Endodermal cell (in vitro differentiated cells): ENCODE measurements at regions not wholly inside any gene's neighbourhood (a gene's known extent, or its start where the extent isn't known, plus 50 kb on each side); places are given as distances from the start of the nearest gene placed in this dataset.
"Not testable (repeated sequence)": the region's sequence is repeated elsewhere in the genome, so short reads cannot be mapped to it uniquely, and the experiment has no call there.

ENCODE experiments used
- DNase-seq: peaks from one replicate; pipeline ENCODE4 v3.0.0-alpha.2; 2017
- H3K27ac ChIP-seq: 2 replicates; pipeline ENCODE4 v1.5.1; 2013; ENCODE audit warnings: mild to moderate bottlenecking, low read depth, low read length, moderate library complexity
- H3K27me3 ChIP-seq: 2 replicates; pipeline ENCODE4 v1.6.1; 2013; ENCODE audit warnings: mild to moderate bottlenecking, low read length, moderate library complexity; ENCODE audit not compliant: insufficient read depth, control insufficient read depth, poor library complexity, severe bottlenecking
- H3K36me3 ChIP-seq: 2 replicates; pipeline ENCODE4 v1.7.0; 2013; ENCODE audit warnings: mild to moderate bottlenecking, low read length, moderate library complexity; ENCODE audit not compliant: control insufficient read depth, insufficient read depth
- H3K4me1 ChIP-seq: one replicate; pipeline ENCODE4 v1.7.0; 2013; ENCODE audit warnings: low read length; ENCODE audit not compliant: control insufficient read depth, insufficient read depth
- H3K4me3 ChIP-seq: 2 replicates; pipeline ENCODE4 v1.5.1; 2013; ENCODE audit warnings: mild to moderate bottlenecking, low read length, moderate library complexity
- H3K9ac ChIP-seq: 2 replicates; pipeline ENCODE4 v1.6.1; 2013; ENCODE audit warnings: mild to moderate bottlenecking, low read length, moderate library complexity; ENCODE audit not compliant: poor library complexity, severe bottlenecking; ENCODE audit errors: extremely low read depth
- H3K9me3 ChIP-seq: 2 replicates; pipeline ENCODE4 v1.6.1; 2013; ENCODE audit warnings: mild to moderate bottlenecking, low read length, moderate library complexity; ENCODE audit not compliant: control insufficient read depth
- H3K27ac Mint-ChIP-seq: 2 replicates; pipeline ENCODE4 v1.8.0; 2020; ENCODE audit warnings: mixed read lengths
- H3K27me3 Mint-ChIP-seq: 2 replicates; pipeline ENCODE4 v1.8.0; 2021; ENCODE audit warnings: mild to moderate bottlenecking, mixed read lengths; ENCODE audit not compliant: insufficient read depth
- H3K36me3 Mint-ChIP-seq: 2 replicates; pipeline ENCODE4 v1.8.0; 2020; ENCODE audit warnings: low read depth, mixed read lengths
- H3K4me1 Mint-ChIP-seq: 2 replicates; pipeline ENCODE4 v1.8.0; 2020; ENCODE audit warnings: mixed read lengths
- H3K4me3 Mint-ChIP-seq: 2 replicates; pipeline ENCODE4 v1.8.0; 2020; ENCODE audit warnings: mild to moderate bottlenecking, moderate library complexity, mixed read lengths
- H3K9me3 Mint-ChIP-seq: 2 replicates; pipeline ENCODE4 v1.8.0; 2020; ENCODE audit warnings: mild to moderate bottlenecking, mixed read lengths
- WGBS, 2 experiments: methylation state at CpG; one replicate each; pipeline versions ENCODE4 v1.1.5 to v1.1.7; 2013; ENCODE audit warnings: missing lambda C conversion rate in 2 of 2, mixed read lengths in 1 of 2; ENCODE audit not compliant: insufficient coverage in 1 of 2, insufficient read length in 1 of 2; 5-methylcytosine and 5-hydroxymethylcytosine counted together
- TF ChIP-seq, protein P1 (sequence below): fragments of 200-600 bp; sonication (generic); conservative IDR thresholded peaks from 2 replicates; pipeline ENCODE4 v1.5.0; 2021; ENCODE audit warnings: antibody characterized with exemption, mild to moderate bottlenecking

- peaks cover 46% of the 10 kb centered on the region for H3K4me1 Mint-ChIP-seq
- no peak overlapping the region for H3K27ac ChIP-seq
- no peaks in the 10 kb centered on the region for H3K27me3 Mint-ChIP-seq
- no peak overlapping the region for H3K27ac Mint-ChIP-seq
- no peaks in the 10 kb centered on the region for H3K9me3 ChIP-seq
- TF ChIP-seq, protein P1, sequence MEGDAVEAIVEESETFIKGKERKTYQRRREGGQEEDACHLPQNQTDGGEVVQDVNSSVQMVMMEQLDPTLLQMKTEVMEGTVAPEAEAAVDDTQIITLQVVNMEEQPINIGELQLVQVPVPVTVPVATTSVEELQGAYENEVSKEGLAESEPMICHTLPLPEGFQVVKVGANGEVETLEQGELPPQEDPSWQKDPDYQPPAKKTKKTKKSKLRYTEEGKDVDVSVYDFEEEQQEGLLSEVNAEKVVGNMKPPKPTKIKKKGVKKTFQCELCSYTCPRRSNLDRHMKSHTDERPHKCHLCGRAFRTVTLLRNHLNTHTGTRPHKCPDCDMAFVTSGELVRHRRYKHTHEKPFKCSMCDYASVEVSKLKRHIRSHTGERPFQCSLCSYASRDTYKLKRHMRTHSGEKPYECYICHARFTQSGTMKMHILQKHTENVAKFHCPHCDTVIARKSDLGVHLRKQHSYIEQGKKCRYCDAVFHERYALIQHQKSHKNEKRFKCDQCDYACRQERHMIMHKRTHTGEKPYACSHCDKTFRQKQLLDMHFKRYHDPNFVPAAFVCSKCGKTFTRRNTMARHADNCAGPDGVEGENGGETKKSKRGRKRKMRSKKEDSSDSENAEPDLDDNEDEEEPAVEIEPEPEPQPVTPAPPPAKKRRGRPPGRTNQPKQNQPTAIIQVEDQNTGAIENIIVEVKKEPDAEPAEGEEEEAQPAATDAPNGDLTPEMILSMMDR: no peak
- no peaks in the 10 kb centered on the region for H3K27me3 ChIP-seq
- H3K4me1 ChIP-seq: peaks cover 12% of the 10 kb centered on the region
- 83 to 100% methylated on average over 1 to 2 of the region's 2 CpGs for WGBS, 2 experiments
- no peaks in the 10 kb centered on the region for H3K9me3 Mint-ChIP-seq
- no peak overlapping the region for H3K4me3 ChIP-seq
- H3K36me3 ChIP-seq: no peaks in the 10 kb centered on the region
- H3K9ac ChIP-seq: no peak overlapping the region
- H3K36me3 Mint-ChIP-seq: no peaks in the 10 kb centered on the region
- no peak for DNase-seq
- H3K4me3 Mint-ChIP-seq: no peak overlapping the region
Observed at GRCh38 chr1:166305371-166305770, 138.6 kb upstream of the FAM78B start.

- TF ChIP-seq, protein P1: no peak
- 82 to 97% methylated on average over 6 to 9 of the region's 9 CpGs for WGBS, 2 experiments
- H3K4me3 ChIP-seq: no peak overlapping the region
- H3K27ac Mint-ChIP-seq: no peak overlapping the region
- H3K9me3 ChIP-seq: no peaks in the 10 kb centered on the region
- H3K27me3 Mint-ChIP-seq: peaks cover 4% of the 10 kb centered on the region
- no peak overlapping the region for H3K4me3 Mint-ChIP-seq
- DNase-seq: no peak
- H3K9me3 Mint-ChIP-seq: peaks cover 4% of the 10 kb centered on the region
- peaks cover 12% of the 10 kb centered on the region for H3K4me1 ChIP-seq
- H3K4me1 Mint-ChIP-seq: peaks cover 42% of the 10 kb centered on the region
- peaks cover 2% of the 10 kb centered on the region for H3K36me3 Mint-ChIP-seq
- H3K36me3 ChIP-seq: no peaks in the 10 kb centered on the region
- H3K27ac ChIP-seq: no peak overlapping the region
- H3K9ac ChIP-seq: no peak overlapping the region
- H3K27me3 ChIP-seq: no peaks in the 10 kb centered on the region
Observed at GRCh38 chr1:166307261-166308188, 140.7 kb upstream of the FAM78B start.

- not testable (repeated sequence) for H3K36me3 Mint-ChIP-seq, H3K27me3 Mint-ChIP-seq
- 80 to 89% methylated on average over 4 to 5 of the region's 5 CpGs for WGBS, 2 experiments
Observed at GRCh38 chr1:166316306-166316705, 149.5 kb upstream of the FAM78B start.

More at GRCh38 chr1:166316306-166316705, 149.5 kb upstream of the FAM78B start:
- not testable (repeated sequence) for H3K27me3 ChIP-seq, H3K27ac ChIP-seq, H3K4me1 Mint-ChIP-seq, H3K4me3 Mint-ChIP-seq, DNase-seq, H3K4me1 ChIP-seq, H3K9ac ChIP-seq, H3K4me3 ChIP-seq, H3K36me3 ChIP-seq, H3K27ac Mint-ChIP-seq
- peaks cover 28% of the 10 kb centered on the region for H3K9me3 Mint-ChIP-seq
- peaks cover 13% of the 10 kb centered on the region for H3K9me3 ChIP-seq
